ENCODE measurements at regions not wholly inside any gene's neighbourhood (a gene's known extent, or its start where the extent isn't known, plus 50 kb on each side); places are given as distances from the start of the nearest gene placed in this dataset.

DNA sequence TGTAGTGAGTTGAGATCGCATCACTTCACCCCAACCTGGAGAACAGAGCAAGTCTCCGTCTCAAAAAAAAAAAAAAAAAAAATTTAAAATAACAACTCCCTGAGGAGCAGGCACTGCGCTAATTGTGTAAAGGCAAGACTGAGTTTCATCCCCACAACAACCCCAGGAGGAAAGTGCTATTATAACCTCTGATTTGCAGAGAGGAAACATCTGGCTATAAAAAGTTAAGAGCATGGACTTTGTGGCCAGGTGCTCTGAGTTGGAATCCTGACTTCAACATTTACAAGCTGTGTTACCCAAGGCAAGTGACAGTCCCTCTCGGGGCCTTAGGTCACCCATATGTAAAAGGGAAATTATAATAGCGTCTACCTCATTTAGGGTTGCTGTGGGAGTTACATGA, 76.0 kb upstream of the MYL2 start:
- Mint-ChIP-seq H3K9me3 (peaks cover 0 to 2% of the 10 kb centered on the region in 2 donors), H3K4me1 (ENCODE audit: low read depth) (no peaks in the 10 kb centered on the region), H3K27ac (no peak overlapping the region), H3K36me3 (ENCODE audit: insufficient read depth in 2 of 2) (peaks cover 0 to 3% of the 10 kb centered on the region in 2 donors), H3K4me3 (no peak overlapping the region), H3K27me3 (ENCODE audit: low read depth) (peaks cover 6% of the 10 kb centered on the region)
- DNase-seq (no peak), ATAC-seq (replicated peaks in 1 of 2) (no peak)

DNA sequence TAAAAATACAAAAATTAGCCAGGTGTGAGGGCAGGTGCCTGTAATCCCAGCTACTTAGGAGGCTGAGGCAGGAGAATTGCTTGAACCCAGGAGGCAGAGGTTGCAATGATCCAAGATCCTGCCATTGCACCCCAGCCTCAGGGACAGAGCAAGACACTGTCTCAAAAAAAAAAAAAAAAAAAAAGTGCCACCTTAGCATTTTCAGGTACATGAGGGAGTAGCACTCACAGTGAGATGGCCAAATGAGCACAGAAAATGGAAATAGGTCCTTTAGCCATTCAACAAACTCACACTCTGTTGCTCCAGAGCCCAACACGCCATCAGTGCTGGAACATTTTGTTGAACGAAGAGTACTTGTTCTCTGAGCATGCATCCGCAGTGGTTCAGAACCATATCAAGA, 75.2 kb upstream of the MYL2 start:
- Mint-ChIP-seq H3K4me3 (no peak overlapping the region), H3K27me3 (ENCODE audit: low read depth) (peaks cover 8% of the 10 kb centered on the region), H3K4me1 (ENCODE audit: low read depth) (no peaks in the 10 kb centered on the region), H3K36me3 (ENCODE audit: insufficient read depth in 2 of 2) (peaks cover 0 to 3% of the 10 kb centered on the region in 2 donors), H3K9me3 (peaks cover 0 to 2% of the 10 kb centered on the region in 2 donors), H3K27ac (no peak overlapping the region)
- ATAC-seq (replicated peaks in 1 of 2) (no peak), DNase-seq (no peak)

DNA sequence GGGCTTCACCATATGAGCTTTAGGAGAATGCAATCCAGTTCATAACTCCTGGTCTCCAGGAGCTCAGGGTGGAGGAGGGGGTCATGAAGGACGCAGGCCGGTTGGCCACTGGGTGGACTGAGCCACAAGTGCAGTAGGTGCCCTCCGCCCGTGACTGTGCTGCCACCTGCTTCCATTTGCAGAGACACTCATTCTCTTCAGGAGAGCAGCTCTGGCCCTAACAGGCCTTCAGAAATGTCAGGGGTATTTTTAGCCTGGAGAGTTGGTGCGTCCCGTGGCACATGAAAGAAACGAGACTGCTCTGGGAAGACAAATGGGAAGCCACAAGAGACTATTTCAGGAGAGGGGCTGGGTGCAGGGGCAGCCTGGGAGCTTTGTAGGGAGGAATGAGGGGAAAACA, 74.6 kb upstream of the MYL2 start:
- ATAC-seq (replicated peaks in 1 of 2) (no peak), DNase-seq (no peak)
- H3K4me1 Mint-ChIP-seq (ENCODE audit: low read depth): no peaks in the 10 kb centered on the region
- peaks cover 14% of the 10 kb centered on the region for H3K27me3 Mint-ChIP-seq (ENCODE audit: low read depth)
- no peak overlapping the region for H3K27ac Mint-ChIP-seq
- peaks cover 0 to 3% of the 10 kb centered on the region in 2 donors for H3K36me3 Mint-ChIP-seq (ENCODE audit: insufficient read depth in 2 of 2)
- H3K9me3 Mint-ChIP-seq: peaks cover 0 to 2% of the 10 kb centered on the region in 2 donors
- no peak overlapping the region for H3K4me3 Mint-ChIP-seq

GRCh38 chr12:110993434-110993833, 73.1 kb upstream of the MYL2 start:
- Mint-ChIP-seq H3K36me3 (ENCODE audit: insufficient read depth in 2 of 2) (peaks cover 0 to 2% of the 10 kb centered on the region in 2 donors), H3K9me3 (peaks cover 0 to 2% of the 10 kb centered on the region in 2 donors), H3K4me3 (no peak overlapping the region), H3K4me1 (ENCODE audit: low read depth) (no peaks in the 10 kb centered on the region), H3K27me3 (ENCODE audit: low read depth) (peaks cover 14% of the 10 kb centered on the region), H3K27ac (no peak overlapping the region)
- DNase-seq (no peak), ATAC-seq (replicated peaks in 1 of 2) (no peak)

DNA sequence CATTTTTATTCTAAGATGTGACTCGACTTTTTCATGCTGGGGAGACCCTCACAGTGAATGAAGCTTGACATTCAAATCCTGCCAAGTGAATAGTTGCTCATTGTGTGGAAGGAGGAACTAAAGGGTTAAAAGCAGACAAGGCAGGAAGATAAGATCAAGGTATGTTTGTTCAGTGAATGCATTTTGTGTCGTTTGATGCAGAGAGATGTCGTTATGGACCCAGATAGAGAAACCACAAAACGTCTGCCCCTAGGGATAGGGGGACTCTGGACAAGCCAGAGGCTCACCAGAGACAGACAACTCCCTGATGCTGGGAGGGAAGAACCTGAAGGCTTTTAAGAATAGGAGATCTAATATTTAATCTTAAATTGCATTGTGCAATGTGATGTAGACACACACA, 72.5 kb upstream of the MYL2 start:
- Mint-ChIP-seq H3K36me3 (ENCODE audit: insufficient read depth in 2 of 2) (no peaks in the 10 kb centered on the region), H3K9me3 (no peaks in the 10 kb centered on the region), H3K27me3 (ENCODE audit: low read depth) (peaks cover 14% of the 10 kb centered on the region), H3K4me1 (ENCODE audit: low read depth) (no peaks in the 10 kb centered on the region), H3K4me3 (no peak overlapping the region), H3K27ac (no peak overlapping the region)
- ATAC-seq (replicated peaks in 1 of 2) (no peak), DNase-seq (no peak)

DNA sequence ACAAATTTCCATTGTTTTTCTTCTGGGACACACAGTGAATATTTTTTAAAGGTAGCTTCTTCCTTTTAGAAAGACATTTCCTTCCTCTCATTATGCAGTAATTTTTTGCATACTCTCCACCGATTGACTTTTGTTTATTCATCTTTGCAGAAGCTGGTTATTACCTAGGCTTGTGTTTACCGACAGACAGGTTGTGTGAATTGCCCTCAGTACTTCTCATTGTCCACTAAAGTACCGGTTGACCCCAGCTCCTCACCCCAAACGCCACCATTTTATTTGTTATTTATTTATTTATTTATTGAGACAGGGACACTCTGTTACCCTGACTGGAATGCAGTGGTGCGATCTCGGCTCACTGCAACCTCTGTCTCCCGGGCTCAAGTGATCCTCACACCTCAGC, 63.4 kb upstream of the MYL2 start:
- DNase-seq (no peak), ATAC-seq (replicated peaks in 1 of 2) (no peak)
- Mint-ChIP-seq H3K27me3 (ENCODE audit: low read depth) (peaks cover 13% of the 10 kb centered on the region), H3K4me1 (ENCODE audit: low read depth) (no peaks in the 10 kb centered on the region), H3K27ac (peak overlapping the region; percentile 7), H3K36me3 (ENCODE audit: insufficient read depth in 2 of 2) (no peaks in the 10 kb centered on the region), H3K9me3 (no peaks in the 10 kb centered on the region), H3K4me3 (no peak overlapping the region)

GRCh38 chr12:110972866-110973265, 52.5 kb upstream of the MYL2 start:
- peaks cover 0 to 2% of the 10 kb centered on the region in 2 donors for H3K9me3 Mint-ChIP-seq
- H3K36me3 Mint-ChIP-seq (ENCODE audit: insufficient read depth in 2 of 2): peaks cover 4 to 7% of the 10 kb centered on the region in 2 donors
- H3K27ac Mint-ChIP-seq: no peak overlapping the region
- no peak for DNase-seq
- H3K4me1 Mint-ChIP-seq (ENCODE audit: low read depth): peaks cover 16% of the 10 kb centered on the region
- H3K27me3 Mint-ChIP-seq (ENCODE audit: low read depth): no peaks in the 10 kb centered on the region
- no peak overlapping the region for H3K4me3 Mint-ChIP-seq
- ATAC-seq (replicated peaks in 1 of 2): no peak

DNA sequence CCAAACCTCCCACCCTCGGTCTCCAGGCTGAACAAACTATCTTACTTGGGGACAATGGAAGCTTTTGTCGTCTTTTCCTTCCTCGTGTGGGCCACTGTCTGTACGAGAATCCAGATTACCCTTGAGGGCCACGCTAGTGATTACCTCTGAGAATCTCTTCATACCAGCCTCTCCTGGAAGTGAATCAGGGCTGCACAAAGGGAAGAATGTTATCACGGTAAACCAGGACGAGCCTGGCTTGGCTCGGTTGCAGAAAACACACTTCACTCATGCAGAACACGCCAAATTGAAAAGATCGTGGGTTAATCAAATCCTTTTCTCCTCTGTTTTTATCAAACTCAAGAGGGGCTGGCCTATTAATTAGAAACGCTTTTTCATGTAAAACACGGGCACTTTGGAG, 51.6 kb upstream of the MYL2 start:
- no peak for DNase-seq
- H3K27ac Mint-ChIP-seq: no peak overlapping the region
- no peak for ATAC-seq (replicated peaks in 1 of 2)
- H3K4me1 Mint-ChIP-seq (ENCODE audit: low read depth): peaks cover 16% of the 10 kb centered on the region
- H3K27me3 Mint-ChIP-seq (ENCODE audit: low read depth): no peaks in the 10 kb centered on the region
- H3K4me3 Mint-ChIP-seq: no peak overlapping the region
- H3K36me3 Mint-ChIP-seq (ENCODE audit: insufficient read depth in 2 of 2): peaks cover 4 to 7% of the 10 kb centered on the region in 2 donors
- peaks cover 0 to 2% of the 10 kb centered on the region in 2 donors for H3K9me3 Mint-ChIP-seq

DNA sequence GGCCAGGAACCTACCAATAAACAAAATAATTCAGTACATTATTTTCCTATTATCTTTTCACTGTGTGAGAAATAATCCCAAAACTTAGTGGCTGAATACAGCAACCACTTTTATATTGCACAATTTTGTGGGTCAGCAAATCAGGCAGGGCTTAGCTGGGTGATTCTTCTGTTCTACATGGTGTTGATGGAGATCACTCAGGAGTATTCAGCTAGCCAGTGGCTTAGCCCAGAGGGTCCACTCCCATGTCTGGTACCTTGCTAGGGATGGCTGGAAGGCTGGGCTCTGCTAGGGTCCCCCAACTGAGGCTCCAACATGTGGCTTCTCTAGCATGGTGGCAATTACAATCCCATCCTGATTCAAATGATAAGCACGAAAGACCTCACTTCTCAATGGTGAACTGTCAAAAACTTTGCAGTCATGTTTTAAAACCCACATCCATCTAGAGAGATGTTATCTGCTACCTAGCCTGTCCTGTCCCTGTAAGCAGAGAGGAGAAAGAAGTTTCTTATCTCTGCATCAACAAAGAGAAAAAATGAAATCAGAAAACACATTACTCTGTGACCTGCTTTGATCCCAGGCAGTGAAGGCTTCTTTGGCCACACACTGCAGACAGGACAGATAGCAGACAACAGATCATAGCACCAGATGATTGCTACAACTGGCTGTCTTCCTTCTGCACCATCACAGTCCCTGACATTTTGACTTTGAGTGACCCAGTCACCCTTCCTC, 51.0 kb upstream of the MYL2 start:
- DNase-seq (no peak), ATAC-seq (replicated peaks in 1 of 2) (no peak)
- H3K27ac Mint-ChIP-seq: no peak overlapping the region

More for the DNA sequence above, 51.0 kb upstream of the MYL2 start:
- Mint-ChIP-seq H3K4me1 (ENCODE audit: low read depth) (peaks cover 16% of the 10 kb centered on the region), H3K9me3 (peaks cover 0 to 2% of the 10 kb centered on the region in 2 donors), H3K27me3 (ENCODE audit: low read depth) (no peaks in the 10 kb centered on the region), H3K36me3 (ENCODE audit: insufficient read depth in 2 of 2) (peaks cover 4 to 7% of the 10 kb centered on the region in 2 donors), H3K4me3 (no peak overlapping the region)

Data from activated T-cell treated with anti-CD3 and anti-CD28 coated beads, Interleukin-2, amount 50 U/mL, for 72 hours (primary cell).